ENCODE measurements at regions not wholly inside any gene's neighbourhood (a gene's known extent, or its start where the extent isn't known, plus 50 kb on each side); places are given as distances from the start of the nearest gene placed in this dataset.

DNA sequence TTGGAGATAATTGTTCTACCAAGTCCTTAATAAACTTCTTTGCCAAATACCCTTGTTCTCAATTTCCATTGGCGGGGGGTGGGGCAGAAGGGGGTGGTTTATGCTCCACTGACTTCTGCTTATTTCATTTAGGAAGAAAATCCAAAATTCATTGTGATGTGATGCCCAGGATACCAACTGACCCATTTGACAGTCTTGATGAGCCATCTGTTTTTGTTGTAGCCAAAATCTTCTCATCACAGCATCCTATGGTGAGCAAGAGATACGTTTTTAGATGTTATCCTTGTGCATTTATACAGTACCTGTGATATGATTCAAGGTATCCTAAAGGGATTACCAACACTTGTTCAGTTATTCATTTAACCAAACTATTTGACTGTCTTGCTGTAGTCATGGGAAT, 108.5 kb upstream of the BMP5 start:
- no peaks in the 10 kb centered on the region for H3K27me3 ChIP-seq
- H3K4me1 ChIP-seq (ENCODE audit: low read depth), result no peaks in the 10 kb centered on the region
- no peak for DNase-seq (ENCODE audit: low read depth in 1 of 2, low spot score in 1 of 2)
- H3K27ac ChIP-seq, result no peak overlapping the region
- H3K36me3 ChIP-seq, result no peaks in the 10 kb centered on the region
- no peaks in the 10 kb centered on the region for H3K9me3 ChIP-seq (ENCODE audit: low read depth)
- no peak for TF ChIP-seq CTCF (IDR thresholded peaks at IDR 0.05; ENCODE audit: low read depth, low read length)
- H3K4me3 ChIP-seq, result no peak overlapping the region

DNA sequence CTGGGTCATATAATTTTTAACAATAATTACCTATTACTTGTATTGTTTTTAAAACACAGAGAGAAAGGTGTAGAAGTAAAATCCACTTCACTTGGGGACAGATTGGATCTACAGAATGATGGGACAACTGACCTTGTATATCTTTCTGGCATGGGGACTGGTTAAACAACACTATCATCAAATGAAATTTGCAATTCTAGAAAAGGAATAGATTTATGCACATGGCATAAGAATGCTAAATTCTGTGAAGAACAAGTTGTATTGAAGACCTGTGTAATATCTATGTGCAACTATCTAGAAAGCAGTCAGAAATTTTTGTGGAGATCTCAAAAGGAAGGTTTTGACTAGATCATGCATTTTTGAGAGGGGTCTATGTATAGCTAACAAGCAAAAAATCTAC, 106.3 kb upstream of the BMP5 start:
- no peaks in the 10 kb centered on the region for H3K9me3 ChIP-seq (ENCODE audit: low read depth)

DNA sequence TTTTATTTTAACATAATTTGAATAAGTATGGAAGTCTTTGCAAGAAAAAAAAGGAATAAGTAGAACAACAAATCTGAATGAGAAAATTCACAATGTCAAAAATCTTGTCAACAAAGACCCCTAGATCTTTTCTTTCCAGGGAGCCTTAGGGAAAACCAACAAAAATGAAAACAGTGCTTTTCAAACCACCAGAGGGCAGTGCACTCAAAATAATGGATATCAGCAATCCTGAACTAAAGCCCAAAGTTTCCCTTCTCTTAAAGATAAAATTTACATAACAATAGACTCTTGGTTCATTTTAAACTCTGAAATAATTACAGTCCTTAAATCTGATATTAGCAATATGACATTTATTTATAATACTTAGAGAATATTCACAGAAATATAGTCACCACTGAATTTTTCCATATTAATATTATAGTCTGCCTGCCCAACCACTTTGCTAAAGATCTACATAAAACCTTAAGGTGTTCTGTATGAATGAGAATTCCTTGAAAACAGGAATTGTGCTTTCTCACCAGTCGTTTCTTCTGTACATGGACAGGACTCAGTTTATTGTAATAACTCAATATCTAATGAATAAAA, 105.3 kb upstream of the BMP5 start:
- peak; percentile 64 to 68 for DNase-seq (ENCODE audit: low read depth in 1 of 2, low spot score in 1 of 2)
- Histone ChIP-seq H3K27ac (no peak overlapping the region), H3K27me3 (no peaks in the 10 kb centered on the region), H3K4me1 (ENCODE audit: low read depth) (no peaks in the 10 kb centered on the region), H3K4me3 (no peak overlapping the region), H3K9me3 (ENCODE audit: low read depth) (no peaks in the 10 kb centered on the region), H3K36me3 (no peaks in the 10 kb centered on the region)
- TF ChIP-seq CTCF (IDR thresholded peaks at IDR 0.05; ENCODE audit: low read depth, low read length), result peak; percentile 59

More for the DNA sequence above, 106.3 kb upstream of the BMP5 start:
- H3K4me1 ChIP-seq (ENCODE audit: low read depth), result no peaks in the 10 kb centered on the region
- DNase-seq (ENCODE audit: low read depth in 1 of 2, low spot score in 1 of 2), result no peak
- H3K36me3 ChIP-seq, result no peaks in the 10 kb centered on the region
- TF ChIP-seq CTCF (IDR thresholded peaks at IDR 0.05; ENCODE audit: low read depth, low read length), result no peak
- no peak overlapping the region for H3K27ac ChIP-seq
- no peak overlapping the region for H3K4me3 ChIP-seq
- no peaks in the 10 kb centered on the region for H3K27me3 ChIP-seq

- no peak for TF ChIP-seq CTCF (IDR thresholded peaks at IDR 0.05; ENCODE audit: low read depth, low read length)
- no peaks in the 10 kb centered on the region for H3K36me3 ChIP-seq
- H3K4me1 ChIP-seq (ENCODE audit: low read depth), result no peaks in the 10 kb centered on the region
- no peak overlapping the region for H3K4me3 ChIP-seq
- H3K9me3 ChIP-seq (ENCODE audit: low read depth), result no peaks in the 10 kb centered on the region
- no peak for DNase-seq (ENCODE audit: low read depth in 1 of 2, low spot score in 1 of 2)
- H3K27ac ChIP-seq, result no peak overlapping the region
- H3K27me3 ChIP-seq, result no peaks in the 10 kb centered on the region
Observed at GRCh38 chr6:55979526-55979925, 104.1 kb upstream of the BMP5 start.

DNA sequence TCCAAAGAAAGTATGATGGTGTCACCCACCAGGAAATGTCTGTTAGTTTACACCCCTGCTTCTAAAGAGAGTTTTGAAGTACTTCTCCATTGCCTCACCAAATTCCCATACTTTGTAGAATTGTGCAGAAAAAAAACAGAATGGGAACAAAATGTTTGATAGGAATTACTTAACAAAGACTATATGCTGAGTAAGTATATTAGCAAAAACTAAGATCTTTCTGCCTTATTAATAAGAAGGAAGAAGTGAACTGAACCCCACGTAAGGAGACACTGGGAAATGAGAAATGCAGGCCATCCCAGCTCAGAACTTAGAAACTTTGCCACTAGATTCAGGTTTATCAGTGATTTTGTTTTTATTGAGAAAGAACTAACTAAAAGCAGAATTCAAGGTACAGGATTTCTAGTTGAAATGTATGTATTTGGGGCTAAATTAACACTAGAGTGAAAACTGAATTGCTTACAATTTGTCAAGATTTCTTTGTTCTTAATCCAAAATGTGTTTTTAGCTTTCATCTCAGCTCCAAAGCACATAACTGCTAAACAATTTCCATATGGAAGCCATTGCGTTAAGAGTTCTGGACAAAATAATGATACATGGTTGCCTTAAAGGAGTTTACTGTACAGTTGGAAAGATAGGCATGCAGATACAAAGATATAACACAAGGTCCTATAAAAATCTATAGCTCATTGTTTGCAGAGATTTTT, 102.7 kb upstream of the BMP5 start:
- Histone ChIP-seq H3K4me3 (no peak overlapping the region), H3K9me3 (ENCODE audit: low read depth) (no peaks in the 10 kb centered on the region), H3K36me3 (no peaks in the 10 kb centered on the region), H3K27me3 (no peaks in the 10 kb centered on the region), H3K27ac (no peak overlapping the region), H3K4me1 (ENCODE audit: low read depth) (peaks cover under 1% of the 10 kb centered on the region)
- no peak for TF ChIP-seq CTCF (IDR thresholded peaks at IDR 0.05; ENCODE audit: low read depth, low read length)
- no peak for DNase-seq (ENCODE audit: low read depth in 1 of 2, low spot score in 1 of 2)

All from cardiac muscle cell (in vitro differentiated cells and primary cell).